ENCODE measurements at regions not wholly inside any gene's neighbourhood (a gene's known extent, or its start where the extent isn't known, plus 50 kb on each side); places are given as distances from the start of the nearest gene placed in this dataset.
"Not testable (repeated sequence)": the region's sequence is repeated elsewhere in the genome, so short reads cannot be mapped to it uniquely, and the experiment has no call there.

DNA sequence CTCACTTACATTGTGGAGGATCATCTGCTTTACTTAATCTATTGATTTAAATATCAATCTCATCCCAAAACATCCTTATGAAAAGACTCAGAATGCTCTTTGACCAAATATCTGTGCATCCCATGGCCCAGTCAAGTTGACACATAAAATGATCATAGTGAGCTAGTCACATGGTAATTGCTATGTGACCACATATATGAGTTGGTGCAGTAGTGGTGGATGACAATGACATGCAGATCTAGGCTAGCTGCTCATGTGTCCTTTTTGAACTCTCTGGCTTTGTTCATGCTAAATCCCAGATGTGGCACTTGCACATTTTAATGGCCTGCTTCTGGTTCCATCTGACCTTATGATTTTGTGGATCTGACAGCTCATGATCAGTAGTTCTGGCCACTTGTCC is 156.2 kb downstream of the NFKBIZ start:
- ChIA-PET POLR2A (no interaction called here), CTCF (interaction anchor here (0.9 kb wide), 1 partner anchor 220 kb away, joined by 4 read pairs; no protein-coding TSS in a partner anchor)
- Mint-ChIP-seq H3K27me3 (ENCODE audit: insufficient read depth, unreplicated experiment) (peaks cover 4% of the 10 kb centered on the region), H3K36me3 (ENCODE audit: insufficient read depth, unreplicated experiment) (no peaks in the 10 kb centered on the region), H3K4me1 (ENCODE audit: low read depth, unreplicated experiment) (no peaks in the 10 kb centered on the region), H3K9me3 (ENCODE audit: unreplicated experiment) (peaks cover 9% of the 10 kb centered on the region), H3K4me3 (ENCODE audit: unreplicated experiment) (no peak overlapping the region), H3K27ac (ENCODE audit: unreplicated experiment) (no peak overlapping the region)
- Histone ChIP-seq H3K27me3 (replicated peaks; ENCODE audit: control insufficient read depth, insufficient read depth, low read length) (no peaks in the 10 kb centered on the region), H3K4me1 (no peaks in the 10 kb centered on the region), H3K36me3 (ENCODE audit: control insufficient read depth, insufficient read depth, low read length) (no peaks in the 10 kb centered on the region), H3K4me3 (ENCODE audit: low read depth, low read length) (no peak overlapping the region), H3K9me3 (no peaks in the 10 kb centered on the region; the same call in 1 of the 2 replicates)
- BruUV-seq (replicated peaks) = no TSS peak
- TF ChIP-seq, protein P1, sequence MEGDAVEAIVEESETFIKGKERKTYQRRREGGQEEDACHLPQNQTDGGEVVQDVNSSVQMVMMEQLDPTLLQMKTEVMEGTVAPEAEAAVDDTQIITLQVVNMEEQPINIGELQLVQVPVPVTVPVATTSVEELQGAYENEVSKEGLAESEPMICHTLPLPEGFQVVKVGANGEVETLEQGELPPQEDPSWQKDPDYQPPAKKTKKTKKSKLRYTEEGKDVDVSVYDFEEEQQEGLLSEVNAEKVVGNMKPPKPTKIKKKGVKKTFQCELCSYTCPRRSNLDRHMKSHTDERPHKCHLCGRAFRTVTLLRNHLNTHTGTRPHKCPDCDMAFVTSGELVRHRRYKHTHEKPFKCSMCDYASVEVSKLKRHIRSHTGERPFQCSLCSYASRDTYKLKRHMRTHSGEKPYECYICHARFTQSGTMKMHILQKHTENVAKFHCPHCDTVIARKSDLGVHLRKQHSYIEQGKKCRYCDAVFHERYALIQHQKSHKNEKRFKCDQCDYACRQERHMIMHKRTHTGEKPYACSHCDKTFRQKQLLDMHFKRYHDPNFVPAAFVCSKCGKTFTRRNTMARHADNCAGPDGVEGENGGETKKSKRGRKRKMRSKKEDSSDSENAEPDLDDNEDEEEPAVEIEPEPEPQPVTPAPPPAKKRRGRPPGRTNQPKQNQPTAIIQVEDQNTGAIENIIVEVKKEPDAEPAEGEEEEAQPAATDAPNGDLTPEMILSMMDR (IDR thresholded peaks at IDR 0.05; ENCODE audit: insufficient read depth in 1 of 2, low read depth in 1 of 2, low read length in 1 of 2, severe bottlenecking in 1 of 2, unreplicated experiment in 1 of 2) = no peak
- intact Hi-C loops (cut with micrococcal nuclease; ENCODE audit: unreplicated experiment) = no loop called here
- DNase-seq = no peak

DNA sequence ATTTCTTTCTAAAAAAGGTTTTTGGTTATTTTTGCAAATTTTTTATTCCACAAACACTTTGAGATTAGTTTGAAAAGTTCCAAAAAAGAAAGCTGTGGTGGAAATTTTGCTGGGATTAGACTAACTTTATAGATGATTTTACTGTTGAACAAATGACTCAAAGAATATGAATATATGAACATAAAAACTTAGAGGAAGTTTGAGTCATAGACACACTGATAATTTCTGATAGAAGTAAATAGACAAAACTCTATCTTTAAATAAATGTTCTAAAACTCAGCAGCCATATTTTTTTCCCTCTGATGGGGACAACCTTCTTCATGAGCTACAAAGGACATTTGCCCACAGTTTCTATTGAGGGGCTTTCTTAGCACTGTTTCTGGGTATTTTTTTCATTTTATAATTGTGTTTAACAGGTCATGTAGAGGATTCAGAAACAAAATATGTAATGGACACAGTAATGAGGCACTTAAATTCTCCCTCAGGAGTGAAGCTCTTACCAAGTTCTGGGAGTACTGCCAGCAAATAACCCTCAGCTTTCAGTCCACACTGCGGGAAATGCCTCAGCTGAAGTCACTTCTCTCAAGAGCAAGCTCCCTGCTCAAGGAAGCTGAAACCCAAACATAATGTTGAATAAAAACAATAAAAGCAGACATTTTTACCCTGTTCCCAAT is 157.6 kb downstream of the NFKBIZ start:
- BruUV-seq (replicated peaks) = no TSS peak
- DNase-seq = no peak
- POLR2A ChIA-PET = no interaction called here

DNA sequence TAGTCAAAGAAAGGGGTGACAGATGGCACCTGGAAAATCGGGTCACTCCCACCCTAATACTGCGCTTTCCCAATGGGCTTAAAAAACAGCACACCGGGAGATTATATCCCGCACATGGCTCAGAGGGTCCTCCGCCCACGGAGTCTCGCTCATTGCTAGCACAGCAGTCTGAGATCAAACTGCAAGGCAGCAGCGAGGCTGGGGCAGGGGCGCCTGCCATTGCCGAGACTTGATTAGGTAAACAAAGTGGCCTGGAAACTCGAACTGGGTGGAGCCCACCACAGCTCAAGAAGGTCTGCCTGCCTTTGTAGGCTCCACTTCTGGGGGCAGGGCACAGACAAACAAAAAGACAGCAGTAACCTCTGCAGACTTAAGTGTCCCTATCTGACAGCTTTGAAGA is 159.1 kb downstream of the NFKBIZ start:
- H3K36me3 Mint-ChIP-seq (ENCODE audit: insufficient read depth, unreplicated experiment); H3K9me3 ChIP-seq; H3K36me3 ChIP-seq (ENCODE audit: control insufficient read depth, insufficient read depth, low read length); CTCF ChIA-PET; H3K4me3 ChIP-seq (ENCODE audit: low read depth, low read length); H3K4me1 ChIP-seq; H3K4me3 Mint-ChIP-seq (ENCODE audit: unreplicated experiment); intact Hi-C loops (cut with micrococcal nuclease; ENCODE audit: unreplicated experiment); H3K27me3 ChIP-seq (replicated peaks; ENCODE audit: control insufficient read depth, insufficient read depth, low read length); H3K27ac Mint-ChIP-seq (ENCODE audit: unreplicated experiment); POLR2A ChIA-PET; H3K4me1 Mint-ChIP-seq (ENCODE audit: low read depth, unreplicated experiment); DNase-seq; H3K27me3 Mint-ChIP-seq (ENCODE audit: insufficient read depth, unreplicated experiment); BruUV-seq (replicated peaks): not testable (repeated sequence)
- H3K9me3 Mint-ChIP-seq (ENCODE audit: unreplicated experiment) = peaks cover 19% of the 10 kb centered on the region

More for the DNA sequence above, 157.6 kb downstream of the NFKBIZ start:
- Mint-ChIP-seq H3K9me3 (ENCODE audit: unreplicated experiment) (peaks cover 19% of the 10 kb centered on the region), H3K27me3 (ENCODE audit: insufficient read depth, unreplicated experiment) (peaks cover 7% of the 10 kb centered on the region), H3K36me3 (ENCODE audit: insufficient read depth, unreplicated experiment) (no peaks in the 10 kb centered on the region), H3K4me1 (ENCODE audit: low read depth, unreplicated experiment) (no peaks in the 10 kb centered on the region), H3K27ac (ENCODE audit: unreplicated experiment) (no peak overlapping the region), H3K4me3 (ENCODE audit: unreplicated experiment) (no peak overlapping the region)
- CTCF ChIA-PET = no interaction called here
- no peak overlapping the region for H3K4me3 ChIP-seq (ENCODE audit: low read depth, low read length)
- H3K36me3 ChIP-seq (ENCODE audit: control insufficient read depth, insufficient read depth, low read length) = no peaks in the 10 kb centered on the region
- no peaks in the 10 kb centered on the region for H3K4me1 ChIP-seq
- no peaks in the 10 kb centered on the region; the same call in 1 of the 2 replicates for H3K9me3 ChIP-seq
- TF ChIP-seq, protein P1 (IDR thresholded peaks at IDR 0.05; ENCODE audit: insufficient read depth in 1 of 2, low read depth in 1 of 2, low read length in 1 of 2, severe bottlenecking in 1 of 2, unreplicated experiment in 1 of 2) = no peak
- no peaks in the 10 kb centered on the region for H3K27me3 ChIP-seq (replicated peaks; ENCODE audit: control insufficient read depth, insufficient read depth, low read length)
- intact Hi-C loops (cut with micrococcal nuclease; ENCODE audit: unreplicated experiment) = no loop called here

Measured in Caco-2 (cell line).